ENCODE measurements at regions not wholly inside any gene's neighbourhood (a gene's known extent, or its start where the extent isn't known, plus 50 kb on each side); places are given as distances from the start of the nearest gene placed in this dataset.

GRCh38 chr15:94769089-94769488, 537.7 kb downstream of the MCTP2 start:
- DNase-seq, result no peak

DNA sequence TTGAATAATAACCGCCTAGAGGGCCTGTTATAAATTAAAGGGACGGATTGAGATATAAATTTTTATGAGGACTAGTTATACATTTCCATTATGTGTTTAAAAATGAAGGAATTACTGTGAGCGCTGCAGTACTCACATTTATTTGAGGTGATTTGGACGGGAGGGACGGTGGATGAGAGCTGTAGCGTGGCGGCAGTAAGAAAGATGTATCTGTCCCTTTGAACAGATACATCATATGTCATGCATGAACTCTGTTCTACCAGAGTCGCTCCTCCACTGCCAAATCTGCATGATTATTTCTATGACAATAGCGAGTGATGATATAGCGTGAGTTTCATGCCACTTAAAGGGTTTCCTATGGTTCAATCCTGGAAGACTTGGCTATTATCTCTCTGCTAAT, 538.8 kb downstream of the MCTP2 start:
- DNase-seq, result no peak

GRCh38 chr15:94777037-94777436, 545.7 kb downstream of the MCTP2 start:
- DNase-seq, result no peak

- no peak for DNase-seq
Measured at GRCh38 chr15:94778840-94779239, 547.5 kb downstream of the MCTP2 start.

DNA sequence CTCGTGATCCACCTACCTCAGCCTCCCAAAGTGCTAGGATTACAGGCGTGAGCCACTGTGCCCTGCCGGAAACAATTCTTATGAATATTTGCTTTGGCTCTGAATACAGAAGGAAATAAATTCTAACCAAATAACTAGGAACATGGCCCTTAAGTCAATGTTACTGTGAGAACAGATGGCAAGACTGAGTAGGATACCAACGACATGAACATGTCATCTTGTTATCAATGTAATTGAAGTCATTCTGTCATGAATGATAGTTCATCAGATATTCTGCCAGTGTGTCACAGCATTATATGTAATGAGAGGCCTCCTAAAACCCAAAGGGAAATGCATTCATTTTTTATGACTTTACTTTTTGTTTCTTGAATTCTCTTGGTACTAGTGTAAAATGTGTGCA, 548.8 kb downstream of the MCTP2 start:
- no peak for DNase-seq

- no peak for DNase-seq
Measured at GRCh38 chr15:94785091-94785490, 553.7 kb downstream of the MCTP2 start.

DNA sequence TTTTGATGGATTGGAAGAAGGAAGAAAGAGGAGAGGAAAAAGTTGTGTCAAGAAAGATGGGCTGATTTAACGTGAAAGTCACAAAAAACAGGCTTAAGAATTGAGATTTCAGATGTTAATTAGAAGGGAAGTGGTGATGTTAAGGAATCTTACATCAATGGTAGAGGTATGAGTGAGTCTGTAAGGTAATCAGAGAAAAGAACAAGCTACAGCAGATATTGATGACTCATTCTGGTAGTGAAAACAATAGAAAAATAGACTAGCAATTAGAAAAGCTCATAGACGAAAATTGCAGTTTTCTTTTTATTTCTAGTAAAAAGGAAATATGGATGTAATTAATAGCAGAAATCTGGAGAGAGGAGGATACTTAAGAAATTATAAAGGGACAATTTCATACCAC, 559.6 kb downstream of the MCTP2 start:
- DNase-seq, result no peak

- DNase-seq, result no peak
Measured at GRCh38 chr15:94791510-94791909, 560.1 kb downstream of the MCTP2 start.

GRCh38 chr15:94792196-94792595, 560.8 kb downstream of the MCTP2 start:
- no peak for DNase-seq

DNA sequence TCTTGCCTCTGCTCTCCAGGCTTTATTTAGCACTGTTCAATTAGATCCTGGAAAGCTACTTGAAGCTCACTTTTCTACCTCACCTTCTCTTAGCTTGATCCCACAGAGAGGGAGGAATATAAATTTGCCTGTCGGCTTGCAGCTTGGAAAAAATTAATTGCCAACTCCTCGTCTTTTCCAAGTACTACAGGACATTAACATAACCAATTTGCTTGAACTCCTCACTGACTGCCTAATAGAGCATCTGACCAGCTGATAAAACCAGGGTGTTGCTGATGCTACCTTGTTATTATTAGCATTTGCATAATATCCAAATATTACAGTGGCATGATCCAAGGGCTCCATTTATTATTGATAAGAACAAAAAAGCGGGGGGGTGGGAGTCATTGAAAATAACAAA, 561.8 kb downstream of the MCTP2 start:
- DNase-seq, result no peak

DNA sequence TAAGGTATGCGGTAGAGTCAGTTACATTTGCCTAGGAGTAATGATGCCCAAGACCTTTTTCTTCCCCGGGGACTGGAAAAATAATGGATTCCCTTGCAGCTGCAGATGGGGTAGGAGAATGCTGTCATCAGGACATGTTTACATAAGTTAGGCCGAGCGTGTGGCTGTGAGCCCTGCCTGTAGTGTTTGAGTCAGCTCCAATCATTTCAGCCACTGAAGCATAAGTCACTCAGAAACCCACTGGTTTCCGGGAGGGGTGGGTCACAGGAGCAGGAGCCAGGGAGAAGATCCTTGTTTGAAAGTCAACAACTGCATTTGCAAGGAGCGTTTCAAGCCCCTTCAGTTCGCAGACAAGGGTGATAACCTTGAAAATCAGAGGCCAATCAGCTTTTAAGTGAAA, 562.3 kb downstream of the MCTP2 start:
- DNase-seq, result no peak

DNA sequence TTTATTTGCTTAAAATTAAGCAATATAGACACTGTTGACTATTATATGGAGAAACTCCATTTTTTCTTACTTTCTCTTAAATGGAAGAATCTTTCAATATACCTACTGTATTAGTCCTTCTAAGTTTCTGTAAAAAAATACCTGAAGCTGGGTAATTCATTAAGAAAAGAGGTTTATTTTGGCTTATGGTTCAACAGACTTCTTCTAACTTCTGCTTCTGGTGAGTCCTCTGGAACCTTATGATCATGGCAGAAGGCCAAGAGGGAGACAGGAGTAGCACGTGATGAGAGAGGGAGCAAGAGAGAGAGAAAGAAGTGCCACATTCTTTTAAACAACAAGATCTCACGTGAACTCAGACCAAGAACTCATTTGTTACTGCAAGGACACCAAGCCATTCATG, 573.3 kb downstream of the MCTP2 start:
- DNase-seq, result no peak

GRCh38 chr15:94815110-94815731, 583.9 kb downstream of the MCTP2 start:
- DNase-seq, result no peak

DNA sequence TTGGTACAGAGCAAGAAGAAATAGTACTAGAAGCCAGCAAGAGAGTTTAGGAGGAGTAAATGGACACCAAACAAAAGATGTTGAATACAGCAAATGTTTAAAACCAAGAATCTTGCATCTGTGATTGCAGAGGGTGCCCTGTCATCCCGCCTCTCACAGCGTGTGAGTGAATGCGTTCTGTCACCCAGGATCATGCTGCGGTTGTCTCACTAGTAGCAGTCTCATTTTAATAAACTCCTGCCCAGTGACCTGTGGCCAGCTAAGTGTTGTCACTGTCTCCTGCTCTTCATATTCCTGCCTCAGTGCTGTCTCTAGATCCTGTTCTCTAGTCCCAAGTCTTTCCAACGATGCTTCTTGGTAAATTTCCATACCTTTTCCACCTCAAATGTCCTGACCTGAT, 584.6 kb downstream of the MCTP2 start:
- DNase-seq, result no peak

DNA sequence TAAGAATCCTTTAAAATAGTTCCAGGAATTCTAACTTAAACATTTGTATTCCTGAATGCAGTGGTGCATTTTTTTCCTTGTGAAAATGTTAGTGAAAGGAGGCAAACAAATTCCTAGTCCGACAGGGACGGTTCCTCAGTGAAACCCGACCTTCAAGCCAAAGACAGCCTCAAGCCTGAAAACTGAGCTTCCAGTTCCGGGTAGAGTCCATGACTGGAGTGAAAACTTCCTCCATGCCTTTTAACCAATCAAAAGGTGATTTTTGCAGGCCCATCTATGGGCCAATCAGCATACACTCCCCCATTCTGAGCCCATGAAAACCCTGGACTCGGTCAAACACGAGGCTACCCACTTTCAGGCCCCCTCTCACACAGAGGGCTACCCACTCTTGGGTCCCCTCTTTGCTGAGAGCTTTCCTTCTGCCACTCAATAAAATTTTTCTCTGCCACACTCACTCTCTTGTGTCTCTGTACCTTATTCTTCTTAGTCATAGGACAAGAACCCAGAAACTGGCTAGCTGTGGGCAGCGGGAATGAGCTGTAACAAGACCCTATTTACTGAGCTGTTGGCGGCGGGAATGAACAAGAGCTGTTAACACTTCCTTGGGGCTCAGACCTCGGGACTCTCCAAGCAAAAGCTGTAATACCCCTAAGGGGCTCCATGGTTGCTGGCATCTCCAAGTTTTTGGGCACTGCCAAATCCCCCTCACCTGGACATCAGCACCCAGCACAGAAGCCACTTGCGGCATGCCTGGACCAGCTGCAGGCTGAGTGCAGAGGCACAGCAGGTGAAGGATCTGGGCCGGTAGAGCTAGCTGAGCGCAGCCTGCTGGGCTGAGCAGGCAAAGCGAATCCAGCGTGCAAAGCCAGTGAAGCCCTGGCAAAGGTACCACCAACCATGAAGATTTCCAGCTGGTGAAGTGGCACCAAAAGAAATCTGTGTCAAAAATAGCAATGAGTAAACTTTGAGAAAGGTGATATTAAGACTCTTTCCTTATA, 598.8 kb downstream of the MCTP2 start:
- DNase-seq, result no peak

DNA sequence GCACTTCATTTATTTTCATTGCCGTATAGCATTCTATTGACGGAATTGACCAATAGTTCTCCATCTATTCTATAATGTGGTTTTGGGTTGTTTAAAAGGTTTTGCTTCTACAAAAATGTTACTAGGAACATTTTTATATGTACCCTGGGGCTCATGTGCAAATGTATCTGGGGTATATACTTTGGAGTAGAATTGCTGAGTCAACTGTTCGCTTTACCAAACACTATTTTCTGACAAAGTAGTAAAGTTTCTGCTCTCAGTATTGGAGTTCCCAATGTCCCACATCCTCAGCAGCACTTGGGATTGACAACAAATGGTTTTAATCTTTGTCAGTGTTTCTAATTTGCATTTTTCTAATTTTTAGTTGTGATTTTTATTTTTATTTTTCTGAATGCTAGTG, 602.6 kb downstream of the MCTP2 start:
- no peak for DNase-seq

DNA sequence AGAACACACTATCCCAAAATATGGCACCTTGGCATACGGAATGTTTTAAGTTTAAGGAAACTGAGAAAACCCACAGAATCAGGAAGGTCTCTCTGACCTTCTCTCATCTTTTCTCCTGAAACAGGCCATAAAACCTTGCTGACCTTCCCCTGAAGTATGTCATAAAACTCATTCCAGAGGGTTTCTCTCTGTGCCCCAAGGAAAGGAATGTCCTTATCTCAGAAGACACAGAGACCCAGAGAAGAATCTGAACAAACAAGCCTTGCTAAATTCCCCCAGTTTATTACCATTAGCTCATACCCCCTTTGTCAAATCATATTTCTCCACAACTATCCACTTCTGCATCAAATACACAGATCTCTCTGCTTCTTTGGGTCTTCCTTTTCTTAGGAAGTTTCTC, 603.1 kb downstream of the MCTP2 start:
- DNase-seq, result no peak

DNA sequence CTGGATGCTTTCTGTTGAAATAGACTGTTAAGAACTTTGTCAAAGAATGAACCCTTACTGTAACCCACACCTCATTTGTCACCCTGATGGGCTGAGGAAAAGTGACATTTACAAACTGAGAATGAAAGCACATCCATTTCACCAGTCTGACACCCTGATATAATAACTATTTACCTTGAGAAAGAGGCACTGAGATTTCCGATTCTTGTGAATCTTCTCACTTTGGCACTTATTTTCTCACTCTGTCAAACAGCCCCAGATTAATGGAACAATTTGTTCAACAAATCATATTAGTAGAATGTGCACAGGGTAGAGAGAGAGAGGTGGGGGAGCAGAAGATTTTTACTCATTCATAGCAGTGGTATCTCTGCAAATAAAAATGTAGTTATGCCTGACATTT, 606.9 kb downstream of the MCTP2 start:
- no peak for DNase-seq

DNA sequence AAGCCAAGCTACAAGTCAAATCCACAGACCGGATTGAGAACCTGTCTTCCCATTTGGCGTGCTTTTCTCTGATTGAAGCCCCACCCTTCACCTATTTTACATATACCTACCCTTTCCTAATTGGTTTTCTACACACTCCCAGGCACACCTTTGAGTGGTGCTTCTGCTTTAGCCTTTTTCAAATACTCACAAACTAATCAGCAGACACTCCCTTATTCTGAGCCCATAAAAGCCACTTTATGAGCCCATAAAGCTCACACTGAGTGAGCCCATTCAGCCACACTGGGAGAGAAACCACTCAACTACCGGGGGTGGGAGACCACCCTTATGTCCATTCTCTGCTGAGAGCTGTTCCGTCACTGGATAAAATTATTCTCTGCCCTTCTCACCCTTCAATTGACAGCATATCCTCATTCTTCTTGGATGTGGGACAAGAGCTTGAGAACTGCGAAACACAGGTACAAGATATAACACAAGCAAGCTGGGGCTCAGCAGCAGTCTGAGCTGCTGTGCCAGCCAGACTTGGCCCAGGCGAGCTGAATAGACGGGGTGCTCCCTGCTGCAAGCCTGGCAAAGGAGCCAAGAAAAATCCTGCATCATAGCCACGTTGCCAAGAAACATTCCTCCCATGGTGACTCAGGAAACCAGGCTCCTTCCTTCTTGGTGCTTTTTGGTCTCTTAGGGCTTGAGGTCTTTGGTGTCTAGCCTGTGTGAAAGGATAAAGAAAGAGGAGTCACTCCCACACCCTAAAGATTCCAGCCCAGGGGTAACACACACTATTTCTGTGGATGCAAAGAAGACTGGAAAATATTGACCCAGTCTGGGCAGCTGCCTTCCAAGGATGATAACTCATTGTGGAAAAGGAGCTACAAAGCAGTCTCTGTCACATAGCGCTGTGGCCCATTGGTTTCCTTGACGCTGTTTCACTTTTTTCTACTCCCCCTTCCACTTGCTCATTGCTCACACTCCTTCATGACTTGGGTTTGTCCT, 609.7 kb downstream of the MCTP2 start:
- no peak for DNase-seq

GRCh38 chr15:94843060-94843459, 611.7 kb downstream of the MCTP2 start:
- DNase-seq, result no peak

DNA sequence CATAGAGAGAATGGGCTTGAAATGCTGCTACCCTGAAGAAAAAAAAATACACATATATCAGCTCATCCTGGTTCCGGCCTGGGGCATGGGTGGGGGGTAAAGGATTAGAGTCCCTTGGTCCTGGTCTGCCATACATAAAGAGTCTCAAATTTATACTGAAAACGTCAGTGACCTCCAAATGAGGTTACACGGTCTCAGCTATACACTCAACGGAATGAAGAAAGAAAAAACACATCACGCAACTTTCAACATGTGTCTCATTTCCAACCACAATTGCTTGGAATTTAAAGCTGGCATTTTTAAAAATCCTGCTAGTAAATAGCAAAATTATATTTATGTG, 612.8 kb downstream of the MCTP2 start:
- no peak for DNase-seq

GRCh38 chr15:94844538-94845389, 613.4 kb downstream of the MCTP2 start:
- DNase-seq, result no peak
